Esophagus muscularis mucosa (tissue), 4 donors: ENCODE measurements at regions not wholly inside any gene's neighbourhood (a gene's known extent, or its start where the extent isn't known, plus 50 kb on each side); places are given as distances from the start of the nearest gene placed in this dataset.
A peak's percentile ranks its signal among the peaks of the same experiment; 100 is the strongest.

Experiments used
- DNase-seq: peaks from one replicate; pipeline ENCODE4 v3.0.0-alpha.2; 2017; ENCODE audit errors: extremely low spot score
- H3K27ac ChIP-seq, 4 donors: fragments of 200-600 bp; sonication (generic); replicated peaks in 1 of 4; 1 replicate in 3 of 4; 2 replicates in 1 of 4; pipeline ENCODE4 v1.5.1; 2016 to 2019; ENCODE audit warnings: mild to moderate bottlenecking in 1 of 4
- H3K27me3 ChIP-seq, 4 donors: fragments of 200-600 bp; sonication (generic); one replicate each; pipeline versions ENCODE4 v1.5.1 to v1.6.0; 2016 to 2019
- H3K36me3 ChIP-seq, 4 donors: fragments of 200-600 bp; sonication (generic); one replicate each; pipeline ENCODE4 v1.5.1; 2016 to 2019
- H3K4me1 ChIP-seq, 4 donors: fragments of 200-600 bp; sonication (generic); one replicate each; pipeline ENCODE4 v1.5.1; 2016 to 2019
- H3K4me3 ChIP-seq, 4 donors: fragments of 200-600 bp; sonication (generic); 1 replicate in 2 of 4; 2 replicates in 2 of 4; pipeline ENCODE4 v1.5.1; 2016 to 2019; ENCODE audit warnings: mild to moderate bottlenecking in 4 of 4, moderate library complexity in 1 of 4
- H3K9me3 ChIP-seq, 4 donors: fragments of 200-600 bp; sonication (generic); 1 replicate in 3 of 4; 2 replicates in 1 of 4; pipeline ENCODE4 v1.5.1; 2016 to 2019
- EP300 ChIP-seq: sonication (generic); formaldehyde crosslinking; IDR thresholded peaks from one replicate; pipeline ENCODE4 v1.6.1; 2017; ENCODE audit warnings: antibody characterized with exemption
- POLR2A ChIP-seq: fragments of 450-650 bp; IDR thresholded peaks from one replicate; pipeline ENCODE4 v1.6.1; 2017; ENCODE audit warnings: antibody characterized with exemption, moderate library complexity, mild to moderate bottlenecking, low read depth
- POLR2AphosphoS5 ChIP-seq, 2 donors: sonication (generic); formaldehyde crosslinking; IDR thresholded peaks; one replicate each; pipeline ENCODE4 v1.6.1; 2017; ENCODE audit warnings: antibody characterized with exemption in 2 of 2
- WGBS: methylation state at CpG from one replicate; pipeline ENCODE4 v1.1.5; 2018; 5-methylcytosine and 5-hydroxymethylcytosine counted together
- intact Hi-C: fragments of 100-400 bp; cut with DNase I; formaldehyde crosslinking; loops from one replicate; pipeline ENCODE4 v1.15.1; 2023
- TF ChIP-seq, protein P1 (sequence below), 3 experiments: fragments of 200-600 bp in 2 of 3; fragments of 450-650 bp in 1 of 3; sonication (generic) in 2 of 3; IDR thresholded peaks; one replicate each; pipeline ENCODE4 v1.5.1; 2017 to 2019; ENCODE audit warnings: antibody characterized with exemption in 3 of 3, mild to moderate bottlenecking in 2 of 3, moderate library complexity in 1 of 3

- no peak overlapping the region for H3K4me3 ChIP-seq
Measured at GRCh38 chr5:147080391-147080790, 154.4 kb upstream of the STK32A start.

DNA sequence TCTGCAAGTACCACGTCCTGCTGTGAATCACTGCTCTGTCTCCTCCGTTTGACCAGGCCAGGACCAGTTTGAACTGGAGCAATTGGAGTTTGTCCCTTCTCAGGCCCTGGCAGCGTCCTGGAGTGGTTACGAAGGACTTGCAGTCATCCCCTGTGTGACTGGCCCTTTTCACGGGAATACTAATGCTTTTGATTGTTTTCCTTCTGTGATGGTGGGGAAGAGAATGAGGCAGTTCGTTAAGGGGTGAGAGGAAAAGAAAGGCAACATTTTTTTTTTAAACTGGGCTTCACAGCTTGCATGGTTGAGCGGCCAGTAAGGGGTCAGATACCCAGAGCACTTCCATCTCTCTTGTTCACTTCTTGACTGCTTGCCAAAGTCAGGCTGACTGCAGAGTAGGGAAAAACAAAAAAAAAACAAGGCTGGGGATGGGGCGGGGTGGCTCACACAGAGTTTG is 153.5 kb upstream of the STK32A start:
- DNase-seq: no peak
- H3K27me3 ChIP-seq: no peaks in the 10 kb centered on the region
- no peaks in the 10 kb centered on the region for H3K4me1 ChIP-seq
- H3K36me3 ChIP-seq: no peaks in the 10 kb centered on the region
- H3K4me3 ChIP-seq: no peak overlapping the region
- intact Hi-C loops: no loop called here
- 52% methylated on average over 8 of the region's 8 CpGs for WGBS
- TF ChIP-seq POLR2AphosphoS5 (IDR thresholded peaks at IDR 0.05) (peak in 1 of 2 donors; percentile 39), EP300 (no peak)
- TF ChIP-seq, protein P1, sequence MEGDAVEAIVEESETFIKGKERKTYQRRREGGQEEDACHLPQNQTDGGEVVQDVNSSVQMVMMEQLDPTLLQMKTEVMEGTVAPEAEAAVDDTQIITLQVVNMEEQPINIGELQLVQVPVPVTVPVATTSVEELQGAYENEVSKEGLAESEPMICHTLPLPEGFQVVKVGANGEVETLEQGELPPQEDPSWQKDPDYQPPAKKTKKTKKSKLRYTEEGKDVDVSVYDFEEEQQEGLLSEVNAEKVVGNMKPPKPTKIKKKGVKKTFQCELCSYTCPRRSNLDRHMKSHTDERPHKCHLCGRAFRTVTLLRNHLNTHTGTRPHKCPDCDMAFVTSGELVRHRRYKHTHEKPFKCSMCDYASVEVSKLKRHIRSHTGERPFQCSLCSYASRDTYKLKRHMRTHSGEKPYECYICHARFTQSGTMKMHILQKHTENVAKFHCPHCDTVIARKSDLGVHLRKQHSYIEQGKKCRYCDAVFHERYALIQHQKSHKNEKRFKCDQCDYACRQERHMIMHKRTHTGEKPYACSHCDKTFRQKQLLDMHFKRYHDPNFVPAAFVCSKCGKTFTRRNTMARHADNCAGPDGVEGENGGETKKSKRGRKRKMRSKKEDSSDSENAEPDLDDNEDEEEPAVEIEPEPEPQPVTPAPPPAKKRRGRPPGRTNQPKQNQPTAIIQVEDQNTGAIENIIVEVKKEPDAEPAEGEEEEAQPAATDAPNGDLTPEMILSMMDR (IDR thresholded peaks at IDR 0.05): no peak
- peak overlapping the region in 1 of 4 donors; percentile 21 for H3K27ac ChIP-seq
- H3K9me3 ChIP-seq: no peaks in the 10 kb centered on the region

More at GRCh38 chr5:147080391-147080790, 154.4 kb upstream of the STK32A start:
- Histone ChIP-seq H3K4me1 (no peaks in the 10 kb centered on the region), H3K27me3 (no peaks in the 10 kb centered on the region), H3K27ac (no peak overlapping the region), H3K36me3 (no peaks in the 10 kb centered on the region), H3K9me3 (no peaks in the 10 kb centered on the region)
- intact Hi-C loops: no loop called here
- TF ChIP-seq EP300 (no peak), POLR2AphosphoS5 (IDR thresholded peaks at IDR 0.05) (no peak), POLR2A (no peak)
- TF ChIP-seq, protein P1 (IDR thresholded peaks at IDR 0.05): no peak
- 82% methylated on average over 3 of the region's 3 CpGs for WGBS
- DNase-seq: no peak

GRCh38 chr5:147084702-147085101 is 150.1 kb upstream of the STK32A start:
- no peak for TF ChIP-seq EP300
- no peak for TF ChIP-seq POLR2AphosphoS5 (IDR thresholded peaks at IDR 0.05)
- TF ChIP-seq, protein P1 (IDR thresholded peaks at IDR 0.05): no peak
- TF ChIP-seq POLR2A: no peak
- 75% methylated on average over 1 of the region's 1 CpG for WGBS
- DNase-seq: no peak
- no peak overlapping the region for H3K4me3 ChIP-seq
- H3K4me1 ChIP-seq: no peaks in the 10 kb centered on the region
- no peaks in the 10 kb centered on the region for H3K27me3 ChIP-seq
- intact Hi-C loops: no loop called here
- no peaks in the 10 kb centered on the region for H3K36me3 ChIP-seq
- H3K27ac ChIP-seq: no peak overlapping the region
- H3K9me3 ChIP-seq: no peaks in the 10 kb centered on the region

- 79% methylated on average over 7 of the region's 7 CpGs for WGBS
- TF ChIP-seq, protein P1 (IDR thresholded peaks at IDR 0.05): no peak
- no peak for TF ChIP-seq EP300
- no peak for TF ChIP-seq POLR2A
- TF ChIP-seq POLR2AphosphoS5 (IDR thresholded peaks at IDR 0.05): no peak
- no peak overlapping the region for H3K27ac ChIP-seq
- intact Hi-C loops: no loop called here
- H3K27me3 ChIP-seq: no peaks in the 10 kb centered on the region
- H3K9me3 ChIP-seq: no peaks in the 10 kb centered on the region
- H3K4me1 ChIP-seq: no peaks in the 10 kb centered on the region
- no peak overlapping the region for H3K4me3 ChIP-seq
- no peak for DNase-seq
- H3K36me3 ChIP-seq: no peaks in the 10 kb centered on the region
Measured at GRCh38 chr5:147085409-147085808, 149.4 kb upstream of the STK32A start.

- intact Hi-C loops: no loop called here
- Histone ChIP-seq H3K9me3 (no peaks in the 10 kb centered on the region), H3K4me3 (no peak overlapping the region), H3K4me1 (no peaks in the 10 kb centered on the region), H3K36me3 (no peaks in the 10 kb centered on the region), H3K27ac (no peak overlapping the region), H3K27me3 (no peaks in the 10 kb centered on the region)
- no peak for DNase-seq
- 36% methylated on average over 2 of the region's 2 CpGs for WGBS
- TF ChIP-seq, protein P1 (IDR thresholded peaks at IDR 0.05): no peak
- TF ChIP-seq POLR2AphosphoS5 (IDR thresholded peaks at IDR 0.05): no peak
Measured at GRCh38 chr5:147092044-147092443, 142.8 kb upstream of the STK32A start.
